ENCODE measurements at regions not wholly inside any gene's neighbourhood (a gene's known extent, or its start where the extent isn't known, plus 50 kb on each side); places are given as distances from the start of the nearest gene placed in this dataset. TPM values are rescaled to one million over a fixed set of nuclear protein-coding genes. Genes with fewer than 3 reads are reported as not detected.

Small RNA genes in the stretch of these regions (small RNA-seq; reads per million reads assigned to genes)
- gene MIR516B2 (ENCODE audit: insufficient read depth), result 28.1 reads per million, percentile 93 among the genes with 10 or more reads in this experiment
- not detected for gene MIR517A (ENCODE audit: insufficient read depth)
- gene MIR517B (ENCODE audit: insufficient read depth), result 1.3 reads per million
- gene MIR518B (ENCODE audit: insufficient read depth), result 121 reads per million, percentile 96 among the genes with 10 or more reads in this experiment
- 23.8 reads per million, percentile 92 among the genes with 10 or more reads in this experiment for gene MIR518E (ENCODE audit: insufficient read depth)
- 32.6 reads per million, percentile 93 among the genes with 10 or more reads in this experiment for gene MIR518F (ENCODE audit: insufficient read depth)
- 20.8 reads per million, percentile 92 among the genes with 10 or more reads in this experiment for gene MIR519D (ENCODE audit: insufficient read depth)
- gene MIR520B (ENCODE audit: insufficient read depth), result 1.8 reads per million, percentile 8 among the genes with 10 or more reads in this experiment
- not detected for gene MIR520C (ENCODE audit: insufficient read depth)
- gene MIR520D (ENCODE audit: insufficient read depth), result 59.3 reads per million, percentile 95 among the genes with 10 or more reads in this experiment
- gene MIR520G (ENCODE audit: insufficient read depth), result 9.0 reads per million, percentile 84 among the genes with 10 or more reads in this experiment
- gene MIR521-2 (ENCODE audit: insufficient read depth), result not detected
- 63.8 reads per million, percentile 95 among the genes with 10 or more reads in this experiment for gene MIR525 (ENCODE audit: insufficient read depth)
- gene MIR526A1 (ENCODE audit: insufficient read depth), result 4.5 reads per million, percentile 66 among the genes with 10 or more reads in this experiment
- gene MIR526A2 (ENCODE audit: insufficient read depth), result not detected
- not detected for gene RNU6-803P (ENCODE audit: insufficient read depth)

Measured in mesendoderm (in vitro differentiated cells).